ENCODE measurements at regions not wholly inside any gene's neighbourhood (a gene's known extent, or its start where the extent isn't known, plus 50 kb on each side); places are given as distances from the start of the nearest gene placed in this dataset.

DNA sequence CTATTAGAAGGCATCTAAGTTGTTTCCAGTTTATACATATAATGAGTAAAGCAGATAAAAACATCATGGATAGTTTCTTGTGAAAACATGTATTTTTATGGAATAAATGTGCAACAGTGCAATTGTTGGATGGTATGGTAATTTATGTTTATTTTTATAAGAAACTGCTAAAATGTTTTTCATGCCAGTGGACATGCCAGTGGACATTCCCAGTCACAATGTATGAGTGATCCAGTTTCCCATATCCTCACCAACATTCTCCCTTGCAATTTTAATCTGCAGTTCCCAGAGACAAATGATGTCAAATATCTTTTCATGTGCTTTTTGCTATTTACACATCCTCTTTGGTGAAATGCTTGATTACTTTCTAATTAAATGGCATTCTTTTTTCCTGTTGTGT lies 818.6 kb downstream of the SUCLG1 start:
- intact Hi-C loops (cut with micrococcal nuclease) = no loop called here
- no TSS peak for BruUV-seq (replicated peaks)
- no peak for ATAC-seq
- H3K36me3 ChIP-seq (ENCODE audit: low read depth, low read length) = no peaks in the 10 kb centered on the region
- no peak overlapping the region for H3K4me3 ChIP-seq (ENCODE audit: low read length)
- H3F3A ChIP-seq (ENCODE audit: low read length, unreplicated experiment) = no peaks in the 10 kb centered on the region
- ChIA-PET POLR2A (ENCODE audit: unreplicated experiment) (no interaction called here), CTCF (no interaction called here)
- no peak overlapping the region for H2AFZ ChIP-seq (ENCODE audit: low read length)
- H3K4me2 ChIP-seq (ENCODE audit: low read length) = no peak overlapping the region
- H4K20me1 ChIP-seq (ENCODE audit: low read length) = no peaks in the 10 kb centered on the region
- no peaks in the 10 kb centered on the region for H3K9me2 ChIP-seq (replicated peaks; ENCODE audit: low read length)
- no peak overlapping the region for H3K27ac ChIP-seq (ENCODE audit: low read length)
- no peaks in the 10 kb centered on the region for H3K4me1 ChIP-seq (ENCODE audit: insufficient read depth, low read length)
- no peak overlapping the region for H3K9ac ChIP-seq (ENCODE audit: low read length)
- no peaks in the 10 kb centered on the region for H3K79me2 ChIP-seq (ENCODE audit: low read length)
- H3K27me3 ChIP-seq (ENCODE audit: low read length) = no peaks in the 10 kb centered on the region
- no peak for DNase-seq
- TF ChIP-seq CTCF (conservative IDR thresholded peaks at IDR 0.05; ENCODE audit: low read depth, low read length) = no peak
- no peak for TF ChIP-seq EZH2 (IDR thresholded peaks at IDR 0.05; ENCODE audit: low read length, unreplicated experiment)
- TF ChIP-seq EZH2phosphoT487 (IDR thresholded peaks at IDR 0.05; ENCODE audit: borderline replicate concordance, low read length) = no peak
- no peaks in the 10 kb centered on the region for H3K9me3 ChIP-seq (ENCODE audit: low read length)

GRCh38 chr2:83633423-83633822 lies 825.7 kb downstream of the SUCLG1 start:
- H3K27me3 ChIP-seq (ENCODE audit: low read length) = no peaks in the 10 kb centered on the region
- TF ChIP-seq EZH2phosphoT487 (IDR thresholded peaks at IDR 0.05; ENCODE audit: borderline replicate concordance, low read length) (no peak), EZH2 (IDR thresholded peaks at IDR 0.05; ENCODE audit: low read length, unreplicated experiment) (no peak), CTCF (conservative IDR thresholded peaks at IDR 0.05; ENCODE audit: low read depth, low read length) (no peak)
- H3K4me1 ChIP-seq (ENCODE audit: insufficient read depth, low read length) = no peaks in the 10 kb centered on the region
- H4K20me1 ChIP-seq (ENCODE audit: low read length) = no peaks in the 10 kb centered on the region
- no TSS peak for BruUV-seq (replicated peaks)
- CTCF ChIA-PET = no interaction called here
- no peaks in the 10 kb centered on the region for H3K9me2 ChIP-seq (replicated peaks; ENCODE audit: low read length)
- H3K9ac ChIP-seq (ENCODE audit: low read length) = no peak overlapping the region
- H3K9me3 ChIP-seq (ENCODE audit: low read length) = no peaks in the 10 kb centered on the region
- no peaks in the 10 kb centered on the region for H3F3A ChIP-seq (ENCODE audit: low read length, unreplicated experiment)
- H3K4me2 ChIP-seq (ENCODE audit: low read length) = no peak overlapping the region
- no peak overlapping the region for H2AFZ ChIP-seq (ENCODE audit: low read length)
- H3K27ac ChIP-seq (ENCODE audit: low read length) = no peak overlapping the region
- no peak overlapping the region for H3K4me3 ChIP-seq (ENCODE audit: low read length)
- ATAC-seq = no peak
- POLR2A ChIA-PET (ENCODE audit: unreplicated experiment) = no interaction called here
- no peak for DNase-seq
- no peaks in the 10 kb centered on the region for H3K79me2 ChIP-seq (ENCODE audit: low read length)
- no peaks in the 10 kb centered on the region for H3K36me3 ChIP-seq (ENCODE audit: low read depth, low read length)
- intact Hi-C loops (cut with micrococcal nuclease) = no loop called here

DNA sequence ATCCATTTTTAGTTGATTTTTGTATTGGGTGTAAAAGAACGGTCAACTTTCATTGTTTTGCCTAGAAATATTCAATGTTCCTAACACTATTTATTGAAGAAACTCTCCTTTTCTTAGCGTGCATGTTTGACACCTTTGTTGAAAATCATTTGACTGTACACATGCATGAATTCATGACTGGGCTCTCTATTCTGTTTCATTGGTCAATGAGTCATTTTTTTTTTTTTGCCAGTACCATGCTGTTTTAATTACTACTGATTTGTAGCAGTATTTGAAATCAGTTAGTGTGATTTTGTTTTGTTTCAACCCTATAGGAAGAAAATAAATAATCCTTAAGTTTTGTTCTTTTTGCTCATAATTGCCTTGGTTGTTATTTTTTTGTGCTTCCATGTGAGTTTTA lies 828.7 kb downstream of the SUCLG1 start:
- BruUV-seq (replicated peaks) = no TSS peak
- POLR2A ChIA-PET (ENCODE audit: unreplicated experiment) = no interaction called here

More for the DNA sequence above, 828.7 kb downstream of the SUCLG1 start:
- H4K20me1 ChIP-seq (ENCODE audit: low read length) = no peaks in the 10 kb centered on the region
- H3K36me3 ChIP-seq (ENCODE audit: low read depth, low read length) = no peaks in the 10 kb centered on the region
- H3K4me3 ChIP-seq (ENCODE audit: low read length) = no peak overlapping the region
- H3K79me2 ChIP-seq (ENCODE audit: low read length) = no peaks in the 10 kb centered on the region
- no peaks in the 10 kb centered on the region for H3K9me3 ChIP-seq (ENCODE audit: low read length)
- H3K4me1 ChIP-seq (ENCODE audit: insufficient read depth, low read length) = no peaks in the 10 kb centered on the region
- DNase-seq (no peak), ATAC-seq (no peak)
- H3K27me3 ChIP-seq (ENCODE audit: low read length) = no peaks in the 10 kb centered on the region
- no peak overlapping the region for H2AFZ ChIP-seq (ENCODE audit: low read length)
- H3K9ac ChIP-seq (ENCODE audit: low read length) = no peak overlapping the region
- no peak overlapping the region for H3K4me2 ChIP-seq (ENCODE audit: low read length)
- no peaks in the 10 kb centered on the region for H3K9me2 ChIP-seq (replicated peaks; ENCODE audit: low read length)
- CTCF ChIA-PET = no interaction called here
- H3F3A ChIP-seq (ENCODE audit: low read length, unreplicated experiment) = no peaks in the 10 kb centered on the region
- intact Hi-C loops (cut with micrococcal nuclease) = no loop called here
- H3K27ac ChIP-seq (ENCODE audit: low read length) = no peak overlapping the region
- TF ChIP-seq EZH2 (IDR thresholded peaks at IDR 0.05; ENCODE audit: low read length, unreplicated experiment) (no peak), EZH2phosphoT487 (IDR thresholded peaks at IDR 0.05; ENCODE audit: borderline replicate concordance, low read length) (no peak), CTCF (conservative IDR thresholded peaks at IDR 0.05; ENCODE audit: low read depth, low read length) (no peak)
